ENCODE measurements at regions not wholly inside any gene's neighbourhood (a gene's known extent, or its start where the extent isn't known, plus 50 kb on each side); places are given as distances from the start of the nearest gene placed in this dataset.

DNA sequence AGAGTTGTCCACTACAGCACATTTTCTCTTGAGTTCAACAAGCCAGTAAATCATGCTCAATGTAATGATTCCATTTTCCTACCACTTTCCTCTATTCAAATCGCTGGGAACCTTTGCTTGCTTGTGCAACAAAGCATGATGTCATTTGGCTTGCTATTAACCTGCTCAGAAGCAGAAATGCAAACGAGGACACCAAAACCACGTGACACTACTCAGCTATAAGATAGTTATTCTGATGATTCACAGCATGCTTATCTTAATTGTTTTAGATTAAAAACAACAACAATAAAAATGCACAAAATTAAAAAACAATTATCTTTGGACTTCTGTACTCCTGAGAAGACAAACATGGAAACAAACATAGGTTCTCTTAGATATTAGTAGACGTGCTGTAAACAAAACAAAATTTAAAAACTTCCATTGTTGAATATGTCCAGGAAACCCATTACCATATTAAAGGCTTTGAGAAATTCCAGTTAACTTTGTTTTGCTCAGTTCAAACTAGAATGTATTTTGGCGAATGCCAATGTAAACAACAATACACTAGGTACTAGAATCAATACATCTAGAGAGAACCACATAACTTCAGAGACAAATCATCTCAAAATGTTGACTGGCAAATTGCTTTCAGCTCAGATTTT, 77.5 kb upstream of the KRAS start (continued):
- TF ChIP-seq OVOL3 (tag by site-specific recombination; IDR thresholded peaks at IDR 0.05) = no peak
- TF ChIP-seq ZNF558 (tag by site-specific recombination; IDR thresholded peaks at IDR 0.05) = peak; percentile 81
- TF ChIP-seq, protein P1, sequence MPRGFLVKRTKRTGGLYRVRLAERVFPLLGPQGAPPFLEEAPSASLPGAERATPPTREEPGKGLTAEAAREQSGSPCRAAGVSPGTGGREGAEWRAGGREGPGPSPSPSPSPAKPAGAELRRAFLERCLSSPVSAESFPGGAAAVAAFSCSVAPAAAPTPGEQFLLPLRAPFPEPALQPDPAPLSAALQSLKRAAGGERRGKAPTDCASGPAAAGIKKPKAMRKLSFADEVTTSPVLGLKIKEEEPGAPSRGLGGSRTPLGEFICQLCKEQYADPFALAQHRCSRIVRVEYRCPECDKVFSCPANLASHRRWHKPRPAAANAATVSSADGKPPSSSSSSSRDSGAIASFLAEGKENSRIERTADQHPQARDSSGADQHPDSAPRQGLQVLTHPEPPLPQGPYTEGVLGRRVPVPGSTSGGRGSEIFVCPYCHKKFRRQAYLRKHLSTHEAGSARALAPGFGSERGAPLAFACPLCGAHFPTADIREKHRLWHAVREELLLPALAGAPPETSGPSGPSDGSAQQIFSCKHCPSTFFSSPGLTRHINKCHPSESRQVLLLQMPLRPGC (tag by site-specific recombination; IDR thresholded peaks at IDR 0.05) = peak; percentile 80
- TF ChIP-seq, protein P2, sequence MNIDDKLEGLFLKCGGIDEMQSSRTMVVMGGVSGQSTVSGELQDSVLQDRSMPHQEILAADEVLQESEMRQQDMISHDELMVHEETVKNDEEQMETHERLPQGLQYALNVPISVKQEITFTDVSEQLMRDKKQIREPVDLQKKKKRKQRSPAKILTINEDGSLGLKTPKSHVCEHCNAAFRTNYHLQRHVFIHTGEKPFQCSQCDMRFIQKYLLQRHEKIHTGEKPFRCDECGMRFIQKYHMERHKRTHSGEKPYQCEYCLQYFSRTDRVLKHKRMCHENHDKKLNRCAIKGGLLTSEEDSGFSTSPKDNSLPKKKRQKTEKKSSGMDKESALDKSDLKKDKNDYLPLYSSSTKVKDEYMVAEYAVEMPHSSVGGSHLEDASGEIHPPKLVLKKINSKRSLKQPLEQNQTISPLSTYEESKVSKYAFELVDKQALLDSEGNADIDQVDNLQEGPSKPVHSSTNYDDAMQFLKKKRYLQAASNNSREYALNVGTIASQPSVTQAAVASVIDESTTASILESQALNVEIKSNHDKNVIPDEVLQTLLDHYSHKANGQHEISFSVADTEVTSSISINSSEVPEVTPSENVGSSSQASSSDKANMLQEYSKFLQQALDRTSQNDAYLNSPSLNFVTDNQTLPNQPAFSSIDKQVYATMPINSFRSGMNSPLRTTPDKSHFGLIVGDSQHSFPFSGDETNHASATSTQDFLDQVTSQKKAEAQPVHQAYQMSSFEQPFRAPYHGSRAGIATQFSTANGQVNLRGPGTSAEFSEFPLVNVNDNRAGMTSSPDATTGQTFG (tag by site-specific recombination; IDR thresholded peaks at IDR 0.05; ENCODE audit: borderline replicate concordance) = peak; percentile 45; the same call in 1 of the 2 replicates
- TF ChIP-seq, protein P3, sequence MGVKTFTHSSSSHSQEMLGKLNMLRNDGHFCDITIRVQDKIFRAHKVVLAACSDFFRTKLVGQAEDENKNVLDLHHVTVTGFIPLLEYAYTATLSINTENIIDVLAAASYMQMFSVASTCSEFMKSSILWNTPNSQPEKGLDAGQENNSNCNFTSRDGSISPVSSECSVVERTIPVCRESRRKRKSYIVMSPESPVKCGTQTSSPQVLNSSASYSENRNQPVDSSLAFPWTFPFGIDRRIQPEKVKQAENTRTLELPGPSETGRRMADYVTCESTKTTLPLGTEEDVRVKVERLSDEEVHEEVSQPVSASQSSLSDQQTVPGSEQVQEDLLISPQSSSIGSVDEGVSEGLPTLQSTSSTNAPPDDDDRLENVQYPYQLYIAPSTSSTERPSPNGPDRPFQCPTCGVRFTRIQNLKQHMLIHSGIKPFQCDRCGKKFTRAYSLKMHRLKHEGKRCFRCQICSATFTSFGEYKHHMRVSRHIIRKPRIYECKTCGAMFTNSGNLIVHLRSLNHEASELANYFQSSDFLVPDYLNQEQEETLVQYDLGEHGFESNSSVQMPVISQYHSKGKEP (tag by site-specific recombination; IDR thresholded peaks at IDR 0.05) = peak; percentile 68; the same call in 1 of the 2 replicates
- peak; percentile 59; the same call in 1 of the 2 replicates for TF ChIP-seq ZNF501 (tag by site-specific recombination; IDR thresholded peaks at IDR 0.05)
- peak; percentile 21; the same call in 1 of the 2 replicates for TF ChIP-seq SCRT1 (tag by site-specific recombination; IDR thresholded peaks at IDR 0.05; ENCODE audit: borderline replicate concordance)
- no peak for TF ChIP-seq ZNF16 (tag by site-specific recombination; IDR thresholded peaks at IDR 0.05; ENCODE audit: low read depth)
- TF ChIP-seq TRIM28 (IDR thresholded peaks at IDR 0.05; ENCODE audit: borderline replicate concordance, low read length) = peak; percentile 73; the same call in 1 of the 2 replicates
- no peak for TF ChIP-seq KLF7 (tag by site-specific recombination; IDR thresholded peaks at IDR 0.05; ENCODE audit: borderline replicate concordance)
- no peak for TF ChIP-seq ZNF785 (tag by site-specific recombination; IDR thresholded peaks at IDR 0.05)
- peak; percentile 41; the same call in 1 of the 2 replicates for TF ChIP-seq BCL11A (tag by site-specific recombination; IDR thresholded peaks at IDR 0.05; ENCODE audit: low read depth)
- TF ChIP-seq PRDM1 (tag by site-specific recombination; IDR thresholded peaks at IDR 0.05) = peak; percentile 82
- TF ChIP-seq, protein P4, sequence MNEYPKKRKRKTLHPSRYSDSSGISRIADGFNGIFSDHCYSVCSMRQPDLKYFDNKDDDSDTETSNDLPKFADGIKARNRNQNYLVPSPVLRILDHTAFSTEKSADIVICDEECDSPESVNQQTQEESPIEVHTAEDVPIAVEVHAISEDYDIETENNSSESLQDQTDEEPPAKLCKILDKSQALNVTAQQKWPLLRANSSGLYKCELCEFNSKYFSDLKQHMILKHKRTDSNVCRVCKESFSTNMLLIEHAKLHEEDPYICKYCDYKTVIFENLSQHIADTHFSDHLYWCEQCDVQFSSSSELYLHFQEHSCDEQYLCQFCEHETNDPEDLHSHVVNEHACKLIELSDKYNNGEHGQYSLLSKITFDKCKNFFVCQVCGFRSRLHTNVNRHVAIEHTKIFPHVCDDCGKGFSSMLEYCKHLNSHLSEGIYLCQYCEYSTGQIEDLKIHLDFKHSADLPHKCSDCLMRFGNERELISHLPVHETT (tag by site-specific recombination; IDR thresholded peaks at IDR 0.05) = 0 out of 2 replicates have a peak, but pooled peaks have one; percentile 68
- TF ChIP-seq ZNF211 (tag by site-specific recombination; IDR thresholded peaks at IDR 0.05; ENCODE audit: low read depth) = no peak
- TF ChIP-seq, protein P5, sequence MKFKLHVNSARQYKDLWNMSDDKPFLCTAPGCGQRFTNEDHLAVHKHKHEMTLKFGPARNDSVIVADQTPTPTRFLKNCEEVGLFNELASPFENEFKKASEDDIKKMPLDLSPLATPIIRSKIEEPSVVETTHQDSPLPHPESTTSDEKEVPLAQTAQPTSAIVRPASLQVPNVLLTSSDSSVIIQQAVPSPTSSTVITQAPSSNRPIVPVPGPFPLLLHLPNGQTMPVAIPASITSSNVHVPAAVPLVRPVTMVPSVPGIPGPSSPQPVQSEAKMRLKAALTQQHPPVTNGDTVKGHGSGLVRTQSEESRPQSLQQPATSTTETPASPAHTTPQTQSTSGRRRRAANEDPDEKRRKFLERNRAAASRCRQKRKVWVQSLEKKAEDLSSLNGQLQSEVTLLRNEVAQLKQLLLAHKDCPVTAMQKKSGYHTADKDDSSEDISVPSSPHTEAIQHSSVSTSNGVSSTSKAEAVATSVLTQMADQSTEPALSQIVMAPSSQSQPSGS (tag by site-specific recombination; IDR thresholded peaks at IDR 0.05; ENCODE audit: low read depth) = peak; percentile 94
- peak; percentile 60 for TF ChIP-seq ZBTB17 (tag by site-specific recombination; IDR thresholded peaks at IDR 0.05)
- TF ChIP-seq KLF10 (tag by site-specific recombination; IDR thresholded peaks at IDR 0.05) = peak; percentile 64
- peak; percentile 82 for TF ChIP-seq SP7 (tag by site-specific recombination; IDR thresholded peaks at IDR 0.05)
- no peak for TF ChIP-seq ZNF37A (tag by site-specific recombination; IDR thresholded peaks at IDR 0.05)
- TF ChIP-seq ZNF2 (tag by site-specific recombination; IDR thresholded peaks at IDR 0.05) = peak; percentile 56; the same call in 1 of the 2 replicates
- peak; percentile 68 for TF ChIP-seq GLI2 (tag by site-specific recombination; IDR thresholded peaks at IDR 0.05; ENCODE audit: borderline replicate concordance, low read depth)
- TF ChIP-seq, protein P6, sequence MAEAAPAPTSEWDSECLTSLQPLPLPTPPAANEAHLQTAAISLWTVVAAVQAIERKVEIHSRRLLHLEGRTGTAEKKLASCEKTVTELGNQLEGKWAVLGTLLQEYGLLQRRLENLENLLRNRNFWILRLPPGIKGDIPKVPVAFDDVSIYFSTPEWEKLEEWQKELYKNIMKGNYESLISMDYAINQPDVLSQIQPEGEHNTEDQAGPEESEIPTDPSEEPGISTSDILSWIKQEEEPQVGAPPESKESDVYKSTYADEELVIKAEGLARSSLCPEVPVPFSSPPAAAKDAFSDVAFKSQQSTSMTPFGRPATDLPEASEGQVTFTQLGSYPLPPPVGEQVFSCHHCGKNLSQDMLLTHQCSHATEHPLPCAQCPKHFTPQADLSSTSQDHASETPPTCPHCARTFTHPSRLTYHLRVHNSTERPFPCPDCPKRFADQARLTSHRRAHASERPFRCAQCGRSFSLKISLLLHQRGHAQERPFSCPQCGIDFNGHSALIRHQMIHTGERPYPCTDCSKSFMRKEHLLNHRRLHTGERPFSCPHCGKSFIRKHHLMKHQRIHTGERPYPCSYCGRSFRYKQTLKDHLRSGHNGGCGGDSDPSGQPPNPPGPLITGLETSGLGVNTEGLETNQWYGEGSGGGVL (tag by site-specific recombination; IDR thresholded peaks at IDR 0.05) = peak; percentile 26; the same call in 1 of the 2 replicates
- TF ChIP-seq, protein P7, sequence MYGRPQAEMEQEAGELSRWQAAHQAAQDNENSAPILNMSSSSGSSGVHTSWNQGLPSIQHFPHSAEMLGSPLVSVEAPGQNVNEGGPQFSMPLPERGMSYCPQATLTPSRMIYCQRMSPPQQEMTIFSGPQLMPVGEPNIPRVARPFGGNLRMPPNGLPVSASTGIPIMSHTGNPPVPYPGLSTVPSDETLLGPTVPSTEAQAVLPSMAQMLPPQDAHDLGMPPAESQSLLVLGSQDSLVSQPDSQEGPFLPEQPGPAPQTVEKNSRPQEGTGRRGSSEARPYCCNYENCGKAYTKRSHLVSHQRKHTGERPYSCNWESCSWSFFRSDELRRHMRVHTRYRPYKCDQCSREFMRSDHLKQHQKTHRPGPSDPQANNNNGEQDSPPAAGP (tag by site-specific recombination; IDR thresholded peaks at IDR 0.05) = no peak
